WI38 (cell line): ENCODE measurements at regions not wholly inside any gene's neighbourhood (a gene's known extent, or its start where the extent isn't known, plus 50 kb on each side); places are given as distances from the start of the nearest gene placed in this dataset.
"Not testable (repeated sequence)": the region's sequence is repeated elsewhere in the genome, so short reads cannot be mapped to it uniquely, and the experiment has no call there.

Source experiments
- H3K4me3 ChIP-seq: 2 replicates; pipeline ENCODE4 v1.5.1; 2011; ENCODE audit warnings: low read depth, mild to moderate bottlenecking, control low read depth, low read length
- CTCF ChIP-seq: IDR thresholded peaks from 2 replicates; pipeline ENCODE4 v1.5.1; 2012; ENCODE audit warnings: low read depth, mild to moderate bottlenecking, control low read depth, low read length

GRCh38 chr4:122083351-122083750, 68.8 kb upstream of the BLTP1 start:
- H3K4me3 ChIP-seq: no peak overlapping the region
- no peak for TF ChIP-seq CTCF

- H3K4me3 ChIP-seq: no peak overlapping the region
- no peak for TF ChIP-seq CTCF
Observed at GRCh38 chr4:122082661-122083060, 69.5 kb upstream of the BLTP1 start.

- not testable (repeated sequence) for H3K4me3 ChIP-seq
Observed at GRCh38 chr4:122077653-122078052, 74.5 kb upstream of the BLTP1 start.

GRCh38 chr4:122076835-122077234, 75.3 kb upstream of the BLTP1 start:
- not testable (repeated sequence) for H3K4me3 ChIP-seq

- TF ChIP-seq CTCF: no peak
- H3K4me3 ChIP-seq: no peak overlapping the region
Observed at GRCh38 chr4:122073615-122074014, 78.5 kb upstream of the BLTP1 start.

- no peak for TF ChIP-seq CTCF
- no peak overlapping the region for H3K4me3 ChIP-seq
Observed at GRCh38 chr4:122065915-122066314, 86.2 kb upstream of the BLTP1 start.

- no peak overlapping the region for H3K4me3 ChIP-seq
- no peak for TF ChIP-seq CTCF
Observed at GRCh38 chr4:122065149-122065548, 87.0 kb upstream of the BLTP1 start.

GRCh38 chr4:122053186-122053585, 98.9 kb upstream of the BLTP1 start:
- H3K4me3 ChIP-seq: no peak overlapping the region
- no peak for TF ChIP-seq CTCF

- H3K4me3 ChIP-seq: no peak overlapping the region
- TF ChIP-seq CTCF: no peak
Observed at GRCh38 chr4:122052677-122053076, 99.5 kb upstream of the BLTP1 start.
